ENCODE measurements at regions not wholly inside any gene's neighbourhood (a gene's known extent, or its start where the extent isn't known, plus 50 kb on each side); places are given as distances from the start of the nearest gene placed in this dataset.

DNA sequence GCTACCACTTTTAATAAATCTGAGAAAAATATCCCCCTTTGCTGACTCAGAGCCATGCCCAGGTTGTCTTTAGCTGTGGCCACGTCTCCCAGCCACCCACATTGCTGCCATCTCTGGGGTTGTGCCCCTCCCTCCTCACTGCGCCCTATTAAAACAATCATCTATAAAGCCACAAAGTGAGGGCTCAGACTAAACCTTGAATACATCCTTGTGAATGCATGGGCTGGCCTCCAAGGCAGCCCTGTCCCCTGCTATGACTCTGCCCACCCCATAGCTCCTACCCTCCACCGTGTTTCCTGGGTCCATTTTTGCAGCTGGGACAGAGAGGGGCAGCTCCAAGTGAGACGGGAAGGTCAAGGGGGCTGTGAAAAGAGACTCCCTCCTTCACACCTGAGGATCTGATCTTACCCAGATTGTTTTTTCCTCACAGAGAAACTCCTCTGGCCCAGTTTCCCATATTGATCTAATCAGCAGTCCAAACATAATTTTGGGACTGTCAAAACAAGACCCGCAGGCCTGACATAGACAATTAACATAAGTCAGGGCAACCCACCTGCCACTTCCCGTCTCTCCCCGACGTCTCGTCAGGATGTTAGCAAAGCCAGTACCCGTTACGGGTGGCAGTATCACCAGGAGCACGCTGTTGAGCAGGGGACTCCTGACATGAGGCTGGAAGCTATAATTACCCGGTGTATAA, 199.0 kb downstream of the KATNAL1 start:
- DNase-seq (ENCODE audit: low read depth), result no peak
- no peaks in the 10 kb centered on the region for H3K9me3 Mint-ChIP-seq (ENCODE audit: unreplicated experiment)
- no peak for FAIRE-seq
- no peak overlapping the region for H3K27ac Mint-ChIP-seq (ENCODE audit: unreplicated experiment)
- H3K27me3 Mint-ChIP-seq (ENCODE audit: low read depth, unreplicated experiment), result peaks cover 3% of the 10 kb centered on the region
- no peaks in the 10 kb centered on the region for H4K20me1 ChIP-seq (ENCODE audit: insufficient read depth, low read length)
- no peak overlapping the region for H2AFZ ChIP-seq (ENCODE audit: low read depth, low read length)
- no peaks in the 10 kb centered on the region for H3K36me3 Mint-ChIP-seq (ENCODE audit: low read depth, unreplicated experiment)
- H3K9ac ChIP-seq (ENCODE audit: low read length), result no peak overlapping the region
- H3K79me2 ChIP-seq (ENCODE audit: insufficient read depth, low read length), result no peaks in the 10 kb centered on the region
- TF ChIP-seq, protein P1, sequence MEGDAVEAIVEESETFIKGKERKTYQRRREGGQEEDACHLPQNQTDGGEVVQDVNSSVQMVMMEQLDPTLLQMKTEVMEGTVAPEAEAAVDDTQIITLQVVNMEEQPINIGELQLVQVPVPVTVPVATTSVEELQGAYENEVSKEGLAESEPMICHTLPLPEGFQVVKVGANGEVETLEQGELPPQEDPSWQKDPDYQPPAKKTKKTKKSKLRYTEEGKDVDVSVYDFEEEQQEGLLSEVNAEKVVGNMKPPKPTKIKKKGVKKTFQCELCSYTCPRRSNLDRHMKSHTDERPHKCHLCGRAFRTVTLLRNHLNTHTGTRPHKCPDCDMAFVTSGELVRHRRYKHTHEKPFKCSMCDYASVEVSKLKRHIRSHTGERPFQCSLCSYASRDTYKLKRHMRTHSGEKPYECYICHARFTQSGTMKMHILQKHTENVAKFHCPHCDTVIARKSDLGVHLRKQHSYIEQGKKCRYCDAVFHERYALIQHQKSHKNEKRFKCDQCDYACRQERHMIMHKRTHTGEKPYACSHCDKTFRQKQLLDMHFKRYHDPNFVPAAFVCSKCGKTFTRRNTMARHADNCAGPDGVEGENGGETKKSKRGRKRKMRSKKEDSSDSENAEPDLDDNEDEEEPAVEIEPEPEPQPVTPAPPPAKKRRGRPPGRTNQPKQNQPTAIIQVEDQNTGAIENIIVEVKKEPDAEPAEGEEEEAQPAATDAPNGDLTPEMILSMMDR (IDR thresholded peaks at IDR 0.05; ENCODE audit: insufficient read depth, low read depth, low read length), result no peak
- TF ChIP-seq EZH2 (IDR thresholded peaks at IDR 0.05; ENCODE audit: insufficient read depth, low read length), result no peak
- H3K4me3 Mint-ChIP-seq (ENCODE audit: unreplicated experiment), result no peak overlapping the region
- H3K4me1 Mint-ChIP-seq (ENCODE audit: low read depth, unreplicated experiment), result peaks cover 15% of the 10 kb centered on the region
- no peak overlapping the region for H3K27ac ChIP-seq (ENCODE audit: low read depth, low read length)
- H3K9me3 ChIP-seq (ENCODE audit: insufficient read depth, low read depth, low read length), result no peaks in the 10 kb centered on the region
- no peaks in the 10 kb centered on the region for H3K36me3 ChIP-seq (ENCODE audit: insufficient read depth, low read length)
- H3K4me1 ChIP-seq (ENCODE audit: insufficient read depth, low read length), result peaks cover 6% of the 10 kb centered on the region
- H3K4me3 ChIP-seq (ENCODE audit: insufficient read depth, low read depth, low read length), result no peak overlapping the region
- no peaks in the 10 kb centered on the region for H3K27me3 ChIP-seq (ENCODE audit: insufficient read depth, low read length)
- no peak overlapping the region for H3K4me2 ChIP-seq (ENCODE audit: low read length)

DNA sequence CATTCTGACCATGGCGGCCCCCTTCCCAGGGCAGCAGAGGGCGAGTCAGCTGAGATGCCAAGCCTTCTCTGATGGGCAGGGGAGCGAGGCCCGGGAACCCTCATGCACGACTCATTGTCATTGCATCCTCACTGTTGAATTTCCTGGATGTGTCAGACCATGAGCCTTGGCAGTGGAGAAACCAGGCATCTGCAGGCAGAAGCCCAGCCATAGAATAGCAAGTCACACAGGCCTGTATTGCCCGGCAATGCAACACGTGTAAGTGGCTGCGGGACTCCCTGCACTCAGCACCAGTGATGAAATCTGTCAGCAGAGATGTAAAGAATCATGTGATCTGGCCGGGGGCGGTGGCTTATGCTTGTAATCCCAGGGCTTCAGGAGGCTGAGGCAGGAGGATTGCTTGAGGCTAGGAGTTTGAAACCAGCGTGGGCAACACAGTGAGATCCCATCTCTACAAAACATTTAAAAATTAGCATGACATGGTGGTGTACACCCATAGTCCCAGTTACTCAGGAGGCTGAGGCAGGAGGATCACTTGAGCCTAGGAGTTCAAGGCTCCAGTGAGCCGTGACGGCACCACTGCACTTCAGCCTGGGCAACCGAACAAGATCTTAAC, 199.7 kb downstream of the KATNAL1 start:
- peaks cover 4% of the 10 kb centered on the region for H3K27me3 Mint-ChIP-seq (ENCODE audit: low read depth, unreplicated experiment)
- no peak for TF ChIP-seq EZH2 (IDR thresholded peaks at IDR 0.05; ENCODE audit: insufficient read depth, low read length)
- TF ChIP-seq, protein P1 (IDR thresholded peaks at IDR 0.05; ENCODE audit: insufficient read depth, low read depth, low read length), result no peak
- no peaks in the 10 kb centered on the region for H3K27me3 ChIP-seq (ENCODE audit: insufficient read depth, low read length)
- H3K4me3 ChIP-seq (ENCODE audit: insufficient read depth, low read depth, low read length), result no peak overlapping the region
- no peak overlapping the region for H3K4me3 Mint-ChIP-seq (ENCODE audit: unreplicated experiment)
- H3K9me3 ChIP-seq (ENCODE audit: insufficient read depth, low read depth, low read length), result no peaks in the 10 kb centered on the region
- H3K79me2 ChIP-seq (ENCODE audit: insufficient read depth, low read length), result no peaks in the 10 kb centered on the region
- H3K36me3 Mint-ChIP-seq (ENCODE audit: low read depth, unreplicated experiment), result no peaks in the 10 kb centered on the region
- H3K27ac Mint-ChIP-seq (ENCODE audit: unreplicated experiment), result no peak overlapping the region
- peaks cover 4% of the 10 kb centered on the region for H3K4me1 ChIP-seq (ENCODE audit: insufficient read depth, low read length)
- FAIRE-seq (no peak), DNase-seq (ENCODE audit: low read depth) (no peak)
- H3K9me3 Mint-ChIP-seq (ENCODE audit: unreplicated experiment), result no peaks in the 10 kb centered on the region
- H3K36me3 ChIP-seq (ENCODE audit: insufficient read depth, low read length), result no peaks in the 10 kb centered on the region
- no peak overlapping the region for H3K4me2 ChIP-seq (ENCODE audit: low read length)
- no peaks in the 10 kb centered on the region for H4K20me1 ChIP-seq (ENCODE audit: insufficient read depth, low read length)
- no peak overlapping the region for H3K9ac ChIP-seq (ENCODE audit: low read length)
- H3K27ac ChIP-seq (ENCODE audit: low read depth, low read length), result no peak overlapping the region
- H2AFZ ChIP-seq (ENCODE audit: low read depth, low read length), result no peak overlapping the region
- H3K4me1 Mint-ChIP-seq (ENCODE audit: low read depth, unreplicated experiment), result peaks cover 12% of the 10 kb centered on the region

DNA sequence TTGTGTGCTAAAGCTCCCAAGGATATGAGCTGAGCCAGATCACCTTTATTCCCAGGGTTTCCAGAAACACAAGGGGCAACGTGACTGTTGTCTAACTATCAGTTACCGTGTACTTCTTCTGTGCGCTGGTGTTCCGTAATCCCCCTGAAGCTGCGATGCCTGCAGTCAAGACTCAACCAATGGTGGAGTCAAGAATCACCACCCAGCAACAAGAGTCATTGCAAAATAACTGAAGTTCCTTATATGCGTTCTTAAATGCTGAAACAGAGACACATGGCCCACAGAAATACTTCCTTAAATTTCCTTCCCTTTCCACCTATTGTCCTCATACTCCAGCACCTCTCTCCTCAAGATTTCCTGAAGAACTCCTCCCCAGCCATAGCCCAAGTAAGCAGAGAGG, 200.2 kb downstream of the KATNAL1 start:
- peaks cover 8% of the 10 kb centered on the region for H3K4me1 Mint-ChIP-seq (ENCODE audit: low read depth, unreplicated experiment)
- H3K27ac Mint-ChIP-seq (ENCODE audit: unreplicated experiment), result no peak overlapping the region
- H3K4me1 ChIP-seq (ENCODE audit: insufficient read depth, low read length), result no peaks in the 10 kb centered on the region
- H3K9ac ChIP-seq (ENCODE audit: low read length), result no peak overlapping the region
- H3K4me3 Mint-ChIP-seq (ENCODE audit: unreplicated experiment), result no peak overlapping the region
- FAIRE-seq (no peak), DNase-seq (ENCODE audit: low read depth) (no peak)
- no peaks in the 10 kb centered on the region for H3K36me3 Mint-ChIP-seq (ENCODE audit: low read depth, unreplicated experiment)
- H2AFZ ChIP-seq (ENCODE audit: low read depth, low read length), result no peak overlapping the region
- no peaks in the 10 kb centered on the region for H3K79me2 ChIP-seq (ENCODE audit: insufficient read depth, low read length)
- H3K27ac ChIP-seq (ENCODE audit: low read depth, low read length), result no peak overlapping the region
- H3K9me3 Mint-ChIP-seq (ENCODE audit: unreplicated experiment), result no peaks in the 10 kb centered on the region
- no peaks in the 10 kb centered on the region for H4K20me1 ChIP-seq (ENCODE audit: insufficient read depth, low read length)
- H3K27me3 ChIP-seq (ENCODE audit: insufficient read depth, low read length), result no peaks in the 10 kb centered on the region
- H3K27me3 Mint-ChIP-seq (ENCODE audit: low read depth, unreplicated experiment), result peaks cover 4% of the 10 kb centered on the region
- H3K4me3 ChIP-seq (ENCODE audit: insufficient read depth, low read depth, low read length), result no peak overlapping the region
- no peaks in the 10 kb centered on the region for H3K36me3 ChIP-seq (ENCODE audit: insufficient read depth, low read length)
- no peaks in the 10 kb centered on the region for H3K9me3 ChIP-seq (ENCODE audit: insufficient read depth, low read depth, low read length)
- no peak overlapping the region for H3K4me2 ChIP-seq (ENCODE audit: low read length)
- TF ChIP-seq, protein P1 (IDR thresholded peaks at IDR 0.05; ENCODE audit: insufficient read depth, low read depth, low read length), result no peak
- TF ChIP-seq EZH2 (IDR thresholded peaks at IDR 0.05; ENCODE audit: insufficient read depth, low read length), result no peak

All from astrocyte (in vitro differentiated cells and primary cell).